Activated CD8-positive, alpha-beta memory T cell treated with anti-CD3 and anti-CD28 coated beads, Interleukin-2, amount 50 U/mL, for 4 hours (primary cell): ENCODE measurements at regions not wholly inside any gene's neighbourhood (a gene's known extent, or its start where the extent isn't known, plus 50 kb on each side); places are given as distances from the start of the nearest gene placed in this dataset.

Experiments
- DNase-seq: peaks from one replicate; pipeline ENCODE4 v3.0.0-alpha.2; 2020

GRCh38 chr15:85890620-85890980 lies 95.9 kb upstream of the KLHL25 start:
- no peak for DNase-seq

DNA sequence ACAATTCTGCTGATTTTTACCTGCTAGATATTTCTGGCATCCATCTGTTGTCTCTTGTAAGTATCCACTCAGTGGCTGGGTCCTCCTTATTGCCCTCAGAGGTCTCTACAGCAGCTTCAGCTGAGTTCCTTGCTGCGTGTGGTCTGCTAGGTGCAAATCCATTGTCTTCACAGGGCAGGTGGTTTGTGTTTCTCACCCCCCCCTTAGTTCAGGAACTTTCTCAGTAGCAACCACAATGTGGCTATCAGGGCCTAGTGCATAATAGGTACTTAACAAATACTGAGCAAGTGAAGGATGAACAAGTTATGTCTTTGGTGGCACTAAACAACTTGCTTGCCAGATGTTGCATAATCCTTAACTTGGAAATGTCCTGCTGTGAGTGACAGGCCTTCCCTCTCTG lies 96.7 kb upstream of the KLHL25 start:
- DNase-seq: no peak

- no peak for DNase-seq
Measured at GRCh38 chr15:85892232-85892631, 97.5 kb upstream of the KLHL25 start.

DNA sequence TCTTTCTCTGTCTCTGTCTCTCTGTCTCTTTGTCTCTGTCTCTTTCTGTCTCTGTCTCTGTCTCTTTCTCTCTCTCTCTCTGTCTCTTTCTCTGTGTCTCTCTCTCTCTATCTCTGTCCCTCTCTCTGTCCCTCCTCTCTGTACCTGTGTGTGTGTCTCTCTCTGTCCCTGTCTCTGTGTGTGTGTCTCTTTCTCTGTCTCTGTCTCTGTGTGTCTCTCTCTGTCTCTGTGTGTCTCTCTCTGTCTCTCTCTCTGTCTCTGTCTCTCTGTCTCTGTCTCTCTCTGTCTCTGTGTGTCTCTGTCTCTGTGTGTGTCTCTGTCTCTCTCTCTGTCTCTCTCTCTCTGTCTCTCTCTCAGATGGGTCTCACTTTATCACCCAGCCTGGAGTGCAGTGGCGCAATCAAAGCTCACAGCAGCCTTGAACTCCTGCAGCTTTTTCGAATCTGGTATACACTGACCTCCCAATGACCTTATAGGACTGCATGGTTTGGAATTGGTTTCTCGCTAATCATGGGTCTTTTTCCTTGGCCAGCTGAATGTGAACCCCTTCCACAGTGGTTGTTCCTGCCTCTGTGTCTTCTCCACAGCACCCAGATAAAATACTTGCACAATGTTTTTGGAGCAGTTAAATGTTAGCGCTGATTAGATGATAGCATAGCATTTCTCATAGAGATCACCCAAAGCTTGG lies 102.6 kb upstream of the KLHL25 start:
- no peak for DNase-seq

- DNase-seq: no peak
Measured at GRCh38 chr15:85897895-85898717, 103.4 kb upstream of the KLHL25 start.

GRCh38 chr15:85899927-85900326 lies 105.2 kb upstream of the KLHL25 start:
- DNase-seq: no peak

- no peak for DNase-seq
Measured at GRCh38 chr15:85905751-85906450, 111.2 kb upstream of the KLHL25 start.

- DNase-seq: no peak
Measured at GRCh38 chr15:85906640-85907039, 111.9 kb upstream of the KLHL25 start.

DNA sequence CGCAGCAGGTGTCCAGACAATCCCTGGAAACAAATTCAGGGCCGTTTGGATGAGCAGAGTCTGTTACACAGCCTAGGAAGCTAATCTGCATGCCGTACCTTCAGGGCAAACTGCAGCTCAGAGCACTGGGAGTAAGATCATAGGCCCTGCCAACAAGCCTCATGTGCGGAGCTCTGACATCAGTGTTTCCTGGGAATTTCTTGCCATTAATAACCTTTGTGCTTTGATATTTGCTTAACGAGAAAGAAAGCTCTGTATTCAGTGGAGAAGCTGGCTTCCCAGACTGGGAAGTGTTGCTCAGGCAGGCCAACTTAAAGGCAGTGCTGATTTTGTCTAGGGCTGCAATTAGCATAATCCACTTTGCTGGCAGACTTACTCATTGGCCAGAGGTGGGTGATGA lies 116.1 kb upstream of the KLHL25 start:
- no peak for DNase-seq

DNA sequence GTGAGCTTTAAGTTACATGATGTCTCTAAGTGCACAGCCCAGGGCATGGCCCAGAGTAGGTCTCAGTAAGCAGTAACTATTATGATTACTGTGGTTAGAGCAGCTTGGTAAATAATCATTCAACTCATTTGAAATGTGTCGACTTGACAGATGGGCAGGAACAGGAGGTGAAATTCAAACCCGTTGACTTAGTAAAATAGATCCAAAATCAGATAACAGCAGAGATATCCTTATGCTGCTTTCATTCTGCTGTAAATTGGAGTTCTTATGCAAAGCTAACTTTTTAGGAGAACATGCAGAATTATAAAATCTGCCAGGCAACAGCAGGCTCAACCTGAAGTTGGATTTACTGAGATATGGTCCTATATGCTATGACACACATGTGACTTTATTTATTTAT lies 118.7 kb upstream of the KLHL25 start:
- DNase-seq: no peak

DNA sequence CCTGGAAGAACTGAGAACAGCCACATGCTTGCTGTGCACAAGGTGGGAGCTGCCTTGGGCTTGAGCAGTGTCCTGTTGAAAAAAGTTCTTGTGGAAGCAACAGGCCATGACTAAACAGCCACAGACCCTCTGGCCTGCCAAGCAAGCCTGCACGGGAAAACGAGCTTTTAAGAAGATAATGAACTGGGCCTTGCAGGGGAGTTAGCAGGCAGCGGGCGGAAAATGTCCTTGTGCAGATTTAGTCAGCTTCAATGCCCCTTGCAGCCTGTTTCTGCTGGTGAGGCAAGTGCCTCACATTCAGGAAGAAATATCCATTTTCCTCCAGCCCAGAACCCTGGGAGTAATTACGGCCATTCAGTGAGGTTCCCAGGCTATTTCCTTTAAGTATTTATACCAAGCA lies 126.2 kb upstream of the KLHL25 start:
- DNase-seq: no peak

GRCh38 chr15:85924088-85924487 lies 129.4 kb upstream of the KLHL25 start:
- no peak for DNase-seq

GRCh38 chr15:85925649-85926237 lies 131.0 kb upstream of the KLHL25 start:
- no peak for DNase-seq

- DNase-seq: no peak
Measured at GRCh38 chr15:85926834-85927233, 132.1 kb upstream of the KLHL25 start.

DNA sequence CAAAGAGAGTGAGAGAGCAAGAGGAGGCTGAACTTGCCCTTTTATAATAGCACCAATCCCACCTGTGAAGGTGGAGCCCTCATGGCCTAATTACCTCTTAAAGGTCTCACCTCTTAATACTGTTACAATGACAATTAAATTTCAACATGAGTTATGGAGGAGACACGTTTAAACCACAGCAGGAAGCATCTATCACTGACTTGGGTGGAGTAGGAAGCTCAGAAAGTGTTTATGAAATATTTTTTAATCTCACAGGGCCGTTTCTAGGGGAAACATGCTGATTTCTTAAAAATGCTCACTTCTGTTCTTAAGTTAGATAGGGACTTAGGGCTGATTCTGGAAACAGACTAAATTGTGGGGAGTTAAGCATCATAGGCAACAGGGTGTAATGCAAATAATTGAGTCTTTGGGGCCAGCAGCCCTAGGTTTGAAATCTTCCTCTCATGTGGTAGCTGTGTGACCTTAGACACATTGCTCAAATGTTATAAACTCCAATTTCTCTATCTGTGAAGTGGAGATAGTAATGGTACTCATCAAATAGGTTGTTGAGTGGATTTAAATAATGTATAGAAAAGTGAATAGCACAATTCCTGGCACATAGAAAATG lies 133.3 kb upstream of the KLHL25 start:
- DNase-seq: no peak

GRCh38 chr15:85929786-85930185 lies 135.1 kb upstream of the KLHL25 start:
- DNase-seq: no peak

DNA sequence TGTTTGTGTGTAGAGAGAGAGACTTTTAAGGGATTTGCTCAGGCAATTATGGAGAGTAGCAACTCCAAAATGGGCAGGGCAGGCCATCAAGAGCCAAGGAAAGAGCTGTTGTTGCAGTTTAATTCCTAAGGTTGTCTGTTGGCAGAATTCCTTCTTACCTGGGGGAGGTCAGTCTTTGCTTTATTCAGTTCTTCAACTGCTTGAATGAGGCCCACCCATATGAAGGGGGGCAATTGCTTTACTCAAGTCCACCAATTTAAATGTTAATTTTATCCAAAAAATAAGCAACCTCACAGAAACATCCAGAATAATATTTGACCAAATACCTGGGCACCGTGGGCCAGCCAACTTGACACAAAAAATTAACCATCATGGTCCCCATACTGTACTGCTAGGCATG lies 137.7 kb upstream of the KLHL25 start:
- DNase-seq: no peak

- no peak for DNase-seq
Measured at GRCh38 chr15:85934691-85935090, 140.0 kb upstream of the KLHL25 start.

DNA sequence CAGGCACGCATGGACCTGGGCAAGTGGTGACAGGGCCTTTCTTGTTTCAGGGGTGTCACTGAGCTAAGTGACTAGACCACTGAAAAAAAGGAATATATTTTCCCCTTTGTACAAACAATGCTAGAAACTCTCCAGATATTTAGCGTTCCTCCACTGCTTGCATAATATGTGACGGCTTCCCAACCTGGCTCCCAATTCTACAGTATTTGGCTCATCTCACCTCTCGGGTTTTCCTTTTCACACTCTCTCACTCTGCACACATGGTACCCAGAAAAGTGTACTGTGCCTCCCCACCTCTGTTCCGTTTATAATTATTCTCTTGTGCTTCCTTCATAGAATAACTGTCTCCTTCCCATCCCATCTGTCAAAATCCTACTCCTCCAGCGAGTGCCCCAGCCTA lies 140.5 kb upstream of the KLHL25 start:
- no peak for DNase-seq

- no peak for DNase-seq
Measured at GRCh38 chr15:85937661-85938060, 142.0 kb upstream of the AGBL1 start.

- DNase-seq: no peak
Measured at GRCh38 chr15:85941186-85941855, 138.3 kb upstream of the AGBL1 start.

DNA sequence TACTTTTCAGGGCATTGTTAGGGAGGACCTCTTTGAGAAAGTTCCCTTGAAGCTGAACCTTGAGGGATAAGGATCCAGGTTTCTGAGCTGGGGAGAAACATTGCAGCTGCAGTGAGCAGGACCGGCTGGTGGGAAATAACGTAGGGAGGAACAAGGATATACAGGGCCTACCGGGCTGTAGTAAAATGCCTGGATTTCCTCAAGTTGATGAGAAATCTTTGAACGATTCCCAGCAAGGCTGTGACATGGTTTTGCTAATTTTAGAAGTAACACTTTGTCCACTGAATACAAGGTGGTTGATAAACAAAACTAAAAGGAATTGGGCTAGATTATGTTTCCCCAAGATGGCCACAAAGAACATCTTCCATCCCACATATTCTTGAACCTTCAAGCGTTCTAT lies 137.0 kb upstream of the AGBL1 start:
- DNase-seq: no peak

DNA sequence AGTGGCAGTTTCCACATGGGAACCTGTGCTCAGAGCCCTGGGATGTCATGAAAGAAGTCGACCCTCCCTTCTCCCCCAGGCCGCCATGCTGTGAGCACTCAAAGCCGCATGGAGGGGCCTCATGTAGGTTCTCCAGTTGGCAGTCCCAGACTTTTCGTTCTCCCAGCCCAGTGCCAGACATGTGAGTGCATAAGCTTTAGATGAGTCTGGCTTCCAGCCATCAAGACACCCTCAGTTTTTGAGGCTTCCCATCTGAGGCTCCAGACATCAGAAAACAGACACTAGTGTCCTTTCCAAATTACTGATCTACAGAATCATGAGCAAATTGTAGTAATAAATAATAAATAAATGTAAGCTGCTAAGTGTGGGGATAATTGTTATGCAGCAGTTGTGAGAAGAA lies 136.5 kb upstream of the AGBL1 start:
- DNase-seq: no peak
